ENCODE measurements at regions not wholly inside any gene's neighbourhood (a gene's known extent, or its start where the extent isn't known, plus 50 kb on each side); places are given as distances from the start of the nearest gene placed in this dataset.
"Not testable (repeated sequence)": the region's sequence is repeated elsewhere in the genome, so short reads cannot be mapped to it uniquely, and the experiment has no call there.

GRCh38 chr1:113298941-113299340 lies 91.4 kb upstream of the MAGI3 start:
- DNase-seq (ENCODE audit: low read depth, low spot score): no peak

- DNase-seq (ENCODE audit: low read depth, low spot score): no peak
Measured at GRCh38 chr1:113302636-113303035, 87.7 kb upstream of the MAGI3 start.

GRCh38 chr1:113303267-113303666 lies 87.0 kb upstream of the MAGI3 start:
- no peak for DNase-seq (ENCODE audit: low read depth, low spot score)

- not testable (repeated sequence) for DNase-seq (ENCODE audit: low read depth, low spot score)
Measured at GRCh38 chr1:113305029-113305428, 85.3 kb upstream of the MAGI3 start.

GRCh38 chr1:113307771-113308445 lies 82.4 kb upstream of the MAGI3 start:
- DNase-seq (ENCODE audit: low read depth, low spot score): no peak

GRCh38 chr1:113312651-113313050 lies 77.7 kb upstream of the MAGI3 start:
- DNase-seq (ENCODE audit: low read depth, low spot score): not testable (repeated sequence)

GRCh38 chr1:113314600-113314999 lies 75.7 kb upstream of the MAGI3 start:
- no peak for DNase-seq (ENCODE audit: low read depth, low spot score)

- DNase-seq (ENCODE audit: low read depth, low spot score): no peak
Measured at GRCh38 chr1:113320272-113320671, 70.0 kb upstream of the MAGI3 start.

GRCh38 chr1:113320972-113321680 lies 69.2 kb upstream of the MAGI3 start:
- DNase-seq (ENCODE audit: low read depth, low spot score): no peak

- no peak for DNase-seq (ENCODE audit: low read depth, low spot score)
Measured at GRCh38 chr1:113321771-113322387, 68.4 kb upstream of the MAGI3 start.

- DNase-seq (ENCODE audit: low read depth, low spot score): no peak
Measured at GRCh38 chr1:113322439-113322838, 67.9 kb upstream of the MAGI3 start.

GRCh38 chr1:113325022-113325421 lies 65.3 kb upstream of the MAGI3 start:
- DNase-seq (ENCODE audit: low read depth, low spot score): no peak

GRCh38 chr1:113326976-113327375 lies 63.3 kb upstream of the MAGI3 start:
- no peak for DNase-seq (ENCODE audit: low read depth, low spot score)

GRCh38 chr1:113333056-113333455 lies 57.3 kb upstream of the MAGI3 start:
- DNase-seq (ENCODE audit: low read depth, low spot score): no peak

- no peak for DNase-seq (ENCODE audit: low read depth, low spot score)
Measured at GRCh38 chr1:113340038-113340437, 50.3 kb upstream of the MAGI3 start.

Data from ELF-1 (cell line).